Left colon (tissue), 2 donors: ENCODE measurements at regions not wholly inside any gene's neighbourhood (a gene's known extent, or its start where the extent isn't known, plus 50 kb on each side); places are given as distances from the start of the nearest gene placed in this dataset.

ENCODE experiments used
- ATAC-seq: fragments of 200-7000 bp; cut with Tn5 transposase; one replicate; pipeline ENCODE4 v1.9.1; 2020; ENCODE audit warnings: mild to moderate bottlenecking, moderate library complexity
- DNase-seq, 2 donors: peaks; one replicate each; pipeline ENCODE4 v3.0.0-alpha.2; 2020
- intact Hi-C, 2 donors: fragments of 100-400 bp; cut with DNase I in 1 of 2; cut with micrococcal nuclease in 1 of 2; formaldehyde crosslinking; loops; one replicate each; pipeline versions ENCODE4 v1.11.2 to v1.14.0; 2022; cut with DNase I, micrococcal nuclease
- donor health status: DM: no; HTN: no; CAD: no.
- donor health status: DM: yes; HTN: yes; CAD: no.

- intact Hi-C loops = no loop called here
- ATAC-seq (no peak), DNase-seq (no peak)
Observed at GRCh38 chr2:151159109-151159662, 102.5 kb downstream of the RBM43 start.

- intact Hi-C loops = no loop called here
- DNase-seq (no peak), ATAC-seq (no peak)
Observed at GRCh38 chr2:151157000-151157735, 104.5 kb downstream of the RBM43 start.

GRCh38 chr2:151156431-151156830 lies 105.2 kb downstream of the RBM43 start:
- ATAC-seq (no peak), DNase-seq (no peak)
- intact Hi-C loops = no loop called here

GRCh38 chr2:151153601-151154000 lies 108.1 kb downstream of the RBM43 start:
- DNase-seq (no peak), ATAC-seq (no peak)
- intact Hi-C loops = no loop called here

- intact Hi-C loops = no loop called here
- DNase-seq (no peak), ATAC-seq (no peak)
Observed at GRCh38 chr2:151150331-151151320, 111.0 kb downstream of the RBM43 start.

GRCh38 chr2:151138507-151138906 lies 123.2 kb downstream of the RBM43 start:
- ATAC-seq (no peak), DNase-seq (no peak)
- intact Hi-C loops = no loop called here

GRCh38 chr2:151137526-151137925 lies 124.1 kb downstream of the RBM43 start:
- DNase-seq (no peak), ATAC-seq (no peak)
- intact Hi-C loops = no loop called here

- DNase-seq = no peak
- intact Hi-C loops = no loop called here
- no peak for ATAC-seq
Observed at GRCh38 chr2:151120011-151120410, 141.7 kb downstream of the RBM43 start.

GRCh38 chr2:151119374-151119773 lies 142.3 kb downstream of the RBM43 start:
- DNase-seq = no peak
- intact Hi-C loops = no loop called here
- ATAC-seq = no peak

GRCh38 chr2:151118269-151118668 lies 143.4 kb downstream of the RBM43 start:
- intact Hi-C loops = no loop called here

GRCh38 chr2:151114874-151115273 lies 146.8 kb downstream of the RBM43 start:
- no peak for ATAC-seq
- no peak for DNase-seq
- intact Hi-C loops = no loop called here

More at GRCh38 chr2:151118269-151118668, 143.4 kb downstream of the RBM43 start:
- DNase-seq (no peak), ATAC-seq (no peak)

- intact Hi-C loops = no loop called here
- DNase-seq = no peak
- ATAC-seq = no peak
Observed at GRCh38 chr2:151113318-151113717, 148.3 kb downstream of the RBM43 start.

- DNase-seq = no peak
- ATAC-seq = no peak
- intact Hi-C loops = no loop called here
Observed at GRCh38 chr2:151111599-151112278, 149.9 kb downstream of the RBM43 start.

- DNase-seq (no peak), ATAC-seq (no peak)
- intact Hi-C loops = no loop called here
Observed at GRCh38 chr2:151106805-151107506, 154.7 kb downstream of the RBM43 start.

GRCh38 chr2:151103551-151103950 lies 158.1 kb downstream of the RBM43 start:
- intact Hi-C loops = no loop called here
- ATAC-seq (no peak), DNase-seq (no peak)

GRCh38 chr2:151102226-151102625 lies 159.4 kb downstream of the RBM43 start:
- DNase-seq = no peak
- intact Hi-C loops = no loop called here
- no peak for ATAC-seq

- no peak for ATAC-seq
- intact Hi-C loops = no loop called here
Observed at GRCh38 chr2:151098841-151099240, 162.8 kb downstream of the RBM43 start.

GRCh38 chr2:151097895-151098294 lies 163.8 kb downstream of the RBM43 start:
- ATAC-seq = no peak
- no peak for DNase-seq
- intact Hi-C loops = no loop called here

More at GRCh38 chr2:151098841-151099240, 162.8 kb downstream of the RBM43 start:
- no peak for DNase-seq

GRCh38 chr2:151097128-151097527 lies 164.5 kb downstream of the RBM43 start:
- DNase-seq (no peak), ATAC-seq (no peak)
- intact Hi-C loops = no loop called here
